SH-SY5Y (cell line): ENCODE measurements at regions not wholly inside any gene's neighbourhood (a gene's known extent, or its start where the extent isn't known, plus 50 kb on each side); places are given as distances from the start of the nearest gene placed in this dataset.

ENCODE experiments used
- GATA2 ChIP-seq: IDR thresholded peaks from 2 replicates; pipeline ENCODE4 v1.6.1; 2011; ENCODE audit warnings: mild to moderate bottlenecking, low read depth, low read length
- GATA3 ChIP-seq: IDR thresholded peaks from 2 replicates; pipeline ENCODE4 v1.6.1; 2011; ENCODE audit warnings: low read depth, mild to moderate bottlenecking, low read length, moderate library complexity

DNA sequence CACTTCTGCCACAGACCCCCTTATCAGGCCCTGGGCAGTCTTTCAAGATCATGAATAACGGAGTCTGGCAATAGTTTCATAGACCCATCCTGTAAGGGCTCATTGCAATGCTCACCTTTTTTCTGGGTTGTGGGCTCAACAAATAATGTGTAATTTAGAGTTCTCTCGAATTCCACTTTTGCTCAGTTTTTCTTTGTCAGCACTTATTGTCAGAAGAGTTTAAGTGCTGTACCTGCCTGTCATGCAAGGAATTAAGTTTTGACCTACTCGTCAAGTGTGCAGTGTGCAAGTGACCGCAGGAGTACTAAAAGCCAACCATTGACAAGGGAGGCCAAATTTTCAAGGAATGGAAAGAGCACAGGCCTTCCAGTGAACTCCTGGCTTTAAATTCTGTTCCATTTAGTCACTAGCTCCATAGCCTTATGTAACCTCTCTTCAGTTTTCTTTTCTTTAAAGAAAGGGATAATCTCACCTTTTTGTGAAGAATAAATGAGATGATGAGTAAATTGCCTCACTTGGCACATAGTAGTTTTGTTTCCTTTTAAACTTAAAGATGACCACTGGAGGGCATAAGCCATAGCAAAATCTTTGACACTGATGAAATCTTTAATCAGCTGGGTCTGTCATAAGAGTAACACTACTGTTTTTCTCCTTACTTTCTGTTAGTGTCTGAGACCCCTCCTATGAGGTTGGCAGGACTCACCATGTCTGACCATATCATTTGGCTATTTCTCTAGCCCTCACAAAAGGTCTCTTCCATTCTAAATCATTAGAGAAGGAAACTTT is 313.3 kb downstream of the TYW1 start:
- TF ChIP-seq GATA2 = no peak
- no peak for TF ChIP-seq GATA3
